ENCODE measurements at regions not wholly inside any gene's neighbourhood (a gene's known extent, or its start where the extent isn't known, plus 50 kb on each side); places are given as distances from the start of the nearest gene placed in this dataset.
"Not testable (repeated sequence)": the region's sequence is repeated elsewhere in the genome, so short reads cannot be mapped to it uniquely, and the experiment has no call there.

GRCh38 chr20:48359692-48360341, 468.0 kb downstream of the PREX1 start:
- intact Hi-C loops (cut with DNase I), result no loop called here

GRCh38 chr20:48359055-48359390, 468.8 kb downstream of the PREX1 start:
- intact Hi-C loops (cut with DNase I); H3K9me3 ChIP-seq; H3K27ac ChIP-seq; H3K4me1 ChIP-seq; DNase-seq; H3K36me3 ChIP-seq (replicated peaks in 1 of 2; ENCODE audit: insufficient read depth in 1 of 2, low read depth in 2 of 2); ATAC-seq; H3K27me3 ChIP-seq; H3K4me3 ChIP-seq: not testable (repeated sequence)
- 45 to 57% methylated on average over 4 to 5 of the region's 8 CpGs for WGBS, 2 donors

More at GRCh38 chr20:48359692-48360341, 468.0 kb downstream of the PREX1 start:
- Histone ChIP-seq H3K9me3 (no peaks in the 10 kb centered on the region), H3K27me3 (no peaks in the 10 kb centered on the region), H3K36me3 (replicated peaks in 1 of 2; ENCODE audit: insufficient read depth in 1 of 2, low read depth in 2 of 2) (no peaks in the 10 kb centered on the region), H3K4me1 (no peaks in the 10 kb centered on the region), H3K4me3 (no peak overlapping the region), H3K27ac (no peak overlapping the region)
- DNase-seq, result no peak
- TF ChIP-seq POLR2A (IDR thresholded peaks at IDR 0.05) (no peak), CTCF (IDR thresholded peaks at IDR 0.05) (no peak)
- no peak for ATAC-seq
- WGBS, 2 donors, result 25 to 33% methylated on average over 15 to 16 of the region's 17 CpGs

- ATAC-seq, result no peak
- H3K27me3 ChIP-seq, result no peaks in the 10 kb centered on the region
- no peak overlapping the region for H3K27ac ChIP-seq
- H3K9me3 ChIP-seq, result no peaks in the 10 kb centered on the region
- WGBS, 2 donors, result 68 to 73% methylated on average over 11 of the region's 11 CpGs
- intact Hi-C loops (cut with DNase I), result no loop called here
- H3K4me3 ChIP-seq, result no peak overlapping the region
- no peak for DNase-seq
- TF ChIP-seq POLR2A (IDR thresholded peaks at IDR 0.05) (no peak), CTCF (IDR thresholded peaks at IDR 0.05) (no peak)
- no peaks in the 10 kb centered on the region for H3K36me3 ChIP-seq (replicated peaks in 1 of 2; ENCODE audit: insufficient read depth in 1 of 2, low read depth in 2 of 2)
- no peaks in the 10 kb centered on the region for H3K4me1 ChIP-seq
Measured at GRCh38 chr20:48358176-48359054, 469.4 kb downstream of the PREX1 start.

GRCh38 chr20:48357714-48358113, 470.1 kb downstream of the PREX1 start:
- no peaks in the 10 kb centered on the region for H3K36me3 ChIP-seq (replicated peaks in 1 of 2; ENCODE audit: insufficient read depth in 1 of 2, low read depth in 2 of 2)
- no peaks in the 10 kb centered on the region for H3K9me3 ChIP-seq
- no peak overlapping the region for H3K27ac ChIP-seq
- TF ChIP-seq CTCF (IDR thresholded peaks at IDR 0.05), result no peak
- TF ChIP-seq POLR2A (IDR thresholded peaks at IDR 0.05), result no peak
- WGBS, 2 donors, result 36 to 75% methylated on average over 4 of the region's 4 CpGs
- DNase-seq, result no peak
- no peaks in the 10 kb centered on the region for H3K4me1 ChIP-seq
- no peak for ATAC-seq
- no peaks in the 10 kb centered on the region for H3K27me3 ChIP-seq
- H3K4me3 ChIP-seq, result no peak overlapping the region
- intact Hi-C loops (cut with DNase I), result no loop called here

GRCh38 chr20:48354903-48355302, 472.9 kb downstream of the PREX1 start:
- H3K4me1 ChIP-seq, result no peaks in the 10 kb centered on the region
- H3K27ac ChIP-seq, result no peak overlapping the region
- intact Hi-C loops (cut with DNase I), result no loop called here
- 33 to 50% methylated on average over 1 of the region's 1 CpG for WGBS, 2 donors
- ATAC-seq, result no peak
- DNase-seq, result no peak
- no peak overlapping the region for H3K4me3 ChIP-seq
- TF ChIP-seq CTCF (IDR thresholded peaks at IDR 0.05) (no peak), POLR2A (IDR thresholded peaks at IDR 0.05) (no peak)
- no peaks in the 10 kb centered on the region for H3K9me3 ChIP-seq
- H3K27me3 ChIP-seq, result no peaks in the 10 kb centered on the region
- H3K36me3 ChIP-seq (replicated peaks in 1 of 2; ENCODE audit: insufficient read depth in 1 of 2, low read depth in 2 of 2), result no peaks in the 10 kb centered on the region

All from body of pancreas (tissue), 4 donors.